ENCODE measurements at regions not wholly inside any gene's neighbourhood (a gene's known extent, or its start where the extent isn't known, plus 50 kb on each side); places are given as distances from the start of the nearest gene placed in this dataset.
"Not testable (repeated sequence)": the region's sequence is repeated elsewhere in the genome, so short reads cannot be mapped to it uniquely, and the experiment has no call there.

DNA sequence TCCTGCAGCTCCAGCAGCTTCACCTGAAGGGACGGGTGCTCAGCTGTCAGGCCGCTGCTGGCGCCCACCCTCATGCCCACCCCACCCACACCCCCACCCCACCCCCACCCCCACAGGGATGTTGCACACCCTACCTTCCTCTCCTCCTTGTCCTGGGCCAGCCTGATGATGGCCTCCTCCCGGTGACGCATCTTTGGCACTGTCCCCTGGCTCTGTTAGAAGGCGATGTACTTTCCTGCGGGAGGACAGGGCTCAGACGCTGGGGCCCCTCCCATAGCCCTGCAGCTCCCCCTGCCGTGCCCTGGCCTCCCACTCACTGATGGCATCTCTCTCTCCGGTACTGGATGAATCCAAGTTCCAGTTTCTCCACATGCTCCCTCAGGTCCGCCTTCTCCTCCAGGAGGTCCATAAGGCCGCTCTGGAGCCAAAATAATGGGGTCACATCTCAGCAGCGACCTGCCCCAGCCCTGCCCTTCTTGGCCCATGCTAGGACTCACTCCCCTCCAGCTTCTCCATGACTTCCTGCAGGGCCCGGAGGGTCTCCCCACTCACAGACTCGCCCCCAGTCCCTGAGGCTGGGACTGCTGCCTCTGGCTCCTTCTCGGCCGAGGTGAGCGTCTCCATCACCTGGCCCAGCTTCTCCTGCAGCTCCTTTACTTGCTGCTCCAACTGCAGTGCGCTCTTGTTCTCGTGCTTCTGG, 55.2 kb downstream of the GOLGA8B start:
- not testable (repeated sequence) for DNase-seq

DNA sequence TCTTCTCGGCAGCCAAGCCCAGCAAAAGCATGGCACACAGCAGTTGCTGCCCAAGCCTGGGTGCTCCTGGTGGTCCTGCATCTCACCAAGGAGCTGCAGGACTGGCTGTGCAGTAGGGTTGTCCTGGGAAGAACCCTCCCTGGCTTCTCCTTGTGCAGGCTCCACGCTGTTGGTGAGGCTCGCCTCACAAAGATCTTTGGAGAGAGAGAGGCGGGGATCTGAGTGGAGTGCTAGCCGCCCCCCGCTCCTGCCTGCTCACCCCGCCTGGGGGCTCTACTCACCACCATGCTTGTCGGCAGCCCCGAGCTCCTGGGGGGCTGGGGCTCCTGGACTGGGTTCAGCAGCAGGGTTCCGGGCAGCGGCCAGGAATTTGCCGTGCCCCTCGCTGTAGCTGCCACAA, 55.8 kb downstream of the GOLGA8B start:
- DNase-seq: not testable (repeated sequence)

DNA sequence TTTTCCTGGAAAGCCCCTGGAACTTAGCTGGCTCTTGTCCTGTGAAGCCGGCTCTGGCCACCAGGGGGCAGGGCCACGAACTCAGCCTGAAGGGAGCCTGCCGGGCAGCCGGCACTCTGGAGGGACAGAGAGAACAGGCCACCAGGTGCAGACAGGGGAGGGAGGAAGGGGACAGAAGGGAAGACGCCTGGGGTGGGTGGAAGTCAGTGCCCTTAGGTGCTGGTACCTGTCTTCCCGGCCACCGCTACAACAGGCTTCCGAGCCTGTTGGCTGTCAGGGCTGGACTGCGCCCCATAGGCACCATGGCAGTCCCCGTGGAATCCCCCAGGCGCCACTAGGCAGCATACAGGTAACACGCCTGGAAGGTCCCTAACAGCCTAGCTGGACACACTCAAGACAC, 59.6 kb downstream of the GOLGA8B start:
- DNase-seq: not testable (repeated sequence)

DNA sequence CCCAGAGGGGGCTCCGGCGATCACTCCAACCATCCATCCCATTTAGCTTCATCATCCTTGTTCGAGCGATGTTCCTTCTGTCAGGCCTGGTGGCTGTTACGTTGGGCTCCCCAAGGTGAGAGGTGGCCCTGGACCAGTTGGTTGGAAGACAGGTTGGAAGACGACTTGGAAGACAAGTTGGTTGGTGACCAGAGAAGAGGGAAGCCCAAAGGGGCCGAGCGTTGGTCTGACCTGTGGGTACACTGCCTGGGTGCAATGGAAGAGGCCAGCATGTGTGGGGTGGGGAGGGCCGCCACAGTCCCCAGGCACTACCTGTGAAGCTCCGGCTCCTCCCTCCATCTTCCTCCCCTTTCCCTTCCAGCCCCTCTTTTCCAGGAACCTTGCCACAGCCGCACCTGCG, 60.9 kb downstream of the GOLGA8B start:
- not testable (repeated sequence) for DNase-seq

DNA sequence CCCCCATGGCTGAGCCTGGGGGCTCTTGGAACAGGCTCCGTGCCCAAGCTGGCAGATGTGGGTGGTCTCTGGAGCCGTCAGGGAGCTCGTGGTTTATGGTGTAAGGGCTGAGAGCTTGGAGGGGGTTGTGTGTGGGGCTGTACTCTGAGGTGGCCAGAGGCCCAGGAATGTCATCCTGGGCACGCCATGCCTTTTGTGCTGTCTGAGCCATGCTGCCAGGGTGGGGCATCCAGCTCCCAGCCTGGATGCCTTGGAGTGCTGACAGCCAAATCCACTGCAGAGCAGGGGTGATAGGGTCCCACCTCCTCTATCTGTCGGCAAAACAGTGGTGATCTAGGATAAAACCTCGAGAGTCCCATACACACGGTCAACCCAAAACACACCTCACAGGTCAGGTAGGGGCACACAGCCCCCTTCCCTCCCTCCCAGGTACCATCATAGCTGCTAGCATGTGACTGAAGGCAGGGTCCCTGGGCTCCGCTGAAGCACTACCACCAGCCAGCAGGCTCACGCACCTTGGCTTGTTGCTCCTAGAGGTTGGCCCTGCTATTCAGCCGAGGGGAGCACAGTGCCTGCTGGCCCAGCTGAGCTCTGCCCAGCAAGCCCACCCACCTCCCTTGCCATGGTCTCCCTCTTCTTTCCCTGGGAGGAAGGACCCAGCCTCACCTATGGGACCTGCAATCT, 61.5 kb downstream of the GOLGA8B start:
- DNase-seq: not testable (repeated sequence)

DNA sequence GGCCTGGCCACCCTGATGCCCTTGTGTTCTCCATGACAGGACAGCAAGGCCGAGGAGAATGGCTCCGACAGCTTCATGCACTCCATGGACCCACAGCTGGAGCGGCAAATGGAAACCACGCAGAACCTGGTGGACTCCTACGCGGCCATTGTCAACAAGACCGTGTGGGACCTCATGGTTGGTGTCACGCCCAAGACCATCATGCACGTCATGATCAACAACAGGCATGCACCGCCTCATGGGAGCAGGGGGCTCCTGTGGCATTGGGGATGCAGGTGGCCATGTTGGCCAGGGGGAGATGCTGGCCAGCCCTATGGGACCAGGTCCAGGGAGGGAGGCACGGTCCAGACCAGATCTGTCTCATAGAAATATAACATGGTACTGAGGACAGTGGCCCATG, 62.9 kb downstream of the GOLGA8B start:
- DNase-seq: no peak

DNA sequence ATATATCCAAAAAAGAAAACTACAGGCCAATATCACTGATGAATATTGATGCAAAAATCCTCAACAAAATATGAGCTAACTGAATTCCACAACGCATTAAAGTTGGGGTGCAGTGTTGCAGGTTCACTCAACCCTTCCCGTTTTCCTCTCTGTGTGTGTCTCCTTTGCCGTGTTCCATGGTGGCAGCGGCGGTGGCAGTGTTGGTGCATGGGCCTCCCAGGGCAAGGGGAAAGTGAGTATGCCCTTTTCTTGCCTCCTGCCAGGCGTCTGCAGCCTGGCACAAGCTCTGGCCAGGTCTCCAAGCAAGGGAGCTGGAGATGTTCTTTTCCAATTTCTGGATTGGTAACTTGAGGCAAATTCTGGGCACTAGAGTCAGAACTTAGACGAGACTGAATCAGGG, 63.4 kb downstream of the GOLGA8B start:
- not testable (repeated sequence) for DNase-seq

DNA sequence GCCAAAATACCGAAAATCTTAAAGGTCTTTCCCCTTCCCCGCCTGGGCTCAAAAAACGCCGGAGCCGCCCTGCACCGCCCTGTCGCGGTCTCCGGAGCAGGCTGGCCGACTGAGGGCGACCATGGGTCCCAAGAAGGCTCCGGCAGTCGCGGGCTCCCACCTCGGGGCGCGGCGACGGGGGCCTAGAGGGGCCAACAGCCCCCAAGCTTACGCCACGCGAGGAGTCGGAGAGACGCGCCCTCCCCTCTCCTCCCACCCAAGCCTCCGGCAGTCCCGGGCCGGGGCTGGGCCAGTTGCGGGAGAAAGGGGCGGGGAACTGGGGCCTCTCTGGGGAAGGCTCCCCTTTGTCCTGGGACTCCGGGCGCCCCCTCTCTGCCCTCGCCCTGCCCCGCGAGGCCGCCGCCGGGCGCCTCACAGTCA, 69.2 kb downstream of the GOLGA8B start:
- DNase-seq: peak; percentile 46

DNA sequence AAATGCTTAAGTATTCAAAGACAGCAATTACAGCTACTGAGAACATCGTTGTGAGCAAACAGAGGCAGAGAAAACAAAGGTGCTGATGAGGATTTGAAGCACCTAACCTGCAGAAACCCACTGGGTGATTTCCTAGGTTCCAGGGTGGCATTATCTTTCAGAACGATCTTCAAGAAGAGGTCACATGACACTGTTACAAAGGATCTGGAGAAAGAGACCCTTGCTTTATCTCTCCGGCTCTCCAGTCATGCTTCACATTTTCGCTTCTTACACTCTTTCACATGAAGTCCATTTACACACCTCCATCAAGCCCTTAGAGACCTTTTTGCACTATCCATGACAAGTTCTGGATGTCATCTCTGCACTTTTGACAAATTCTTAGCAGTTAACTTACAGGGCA, 70.8 kb downstream of the GOLGA8B start:
- DNase-seq: no peak

DNA sequence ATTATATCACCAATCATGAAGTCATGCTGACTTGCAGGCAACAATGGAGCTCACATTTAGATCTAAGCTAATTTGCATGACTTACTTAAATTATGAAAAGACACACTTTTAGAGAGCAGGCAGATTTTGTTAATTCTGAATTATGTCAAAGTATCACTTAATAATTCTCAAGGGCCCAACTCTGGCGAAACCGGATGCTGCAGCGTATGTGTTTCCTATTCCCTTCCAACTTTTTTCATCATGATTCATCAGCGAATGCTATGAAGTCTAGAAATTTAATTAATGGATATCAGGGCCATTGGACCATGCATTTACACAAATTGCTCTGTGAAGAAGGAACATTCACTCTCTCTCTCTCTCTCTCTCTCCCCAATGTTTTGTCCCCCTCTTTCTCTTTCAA, 63.5 kb upstream of the GOLGA8A start:
- no peak for DNase-seq

DNA sequence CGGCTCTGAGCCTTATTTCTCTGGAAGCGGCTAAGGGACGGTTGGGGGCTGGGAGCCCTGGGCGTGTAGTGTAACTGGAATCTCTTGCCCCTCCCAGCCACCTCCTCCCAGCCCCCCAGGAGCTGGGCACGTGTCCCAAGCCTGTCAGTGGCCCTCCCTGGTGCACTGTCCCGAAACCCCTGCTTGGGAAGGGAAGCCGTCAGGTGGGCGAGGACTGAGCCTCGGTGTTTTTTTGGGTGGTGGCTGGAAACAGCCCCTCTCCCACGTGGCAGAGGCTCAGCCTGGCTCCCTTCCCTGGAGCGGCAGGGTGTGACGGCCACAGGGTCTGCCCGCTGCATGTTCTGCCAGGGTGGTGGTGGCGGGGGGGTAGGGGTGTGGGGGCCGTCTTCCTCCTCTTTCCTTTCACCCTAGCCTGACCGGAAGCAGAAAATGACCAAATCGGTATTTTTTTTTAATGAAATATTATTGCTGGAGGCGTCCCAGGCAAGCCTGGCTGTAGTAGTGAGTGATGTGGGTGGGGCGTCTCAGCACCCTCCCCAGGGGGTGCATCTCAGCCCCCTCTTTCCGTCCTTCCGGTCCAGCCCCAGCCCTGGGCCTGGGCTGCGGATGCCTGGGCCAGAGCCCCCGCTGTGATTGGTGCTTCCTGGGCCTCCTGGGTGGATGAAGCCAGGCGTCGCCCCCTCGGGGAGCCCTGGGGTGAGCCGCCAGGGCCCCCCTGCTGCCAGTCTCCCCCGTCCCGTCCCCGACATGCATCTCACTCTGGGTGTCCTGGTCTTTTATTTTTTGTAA, 58.8 kb upstream of the GOLGA8A start:
- no peak for DNase-seq

DNA sequence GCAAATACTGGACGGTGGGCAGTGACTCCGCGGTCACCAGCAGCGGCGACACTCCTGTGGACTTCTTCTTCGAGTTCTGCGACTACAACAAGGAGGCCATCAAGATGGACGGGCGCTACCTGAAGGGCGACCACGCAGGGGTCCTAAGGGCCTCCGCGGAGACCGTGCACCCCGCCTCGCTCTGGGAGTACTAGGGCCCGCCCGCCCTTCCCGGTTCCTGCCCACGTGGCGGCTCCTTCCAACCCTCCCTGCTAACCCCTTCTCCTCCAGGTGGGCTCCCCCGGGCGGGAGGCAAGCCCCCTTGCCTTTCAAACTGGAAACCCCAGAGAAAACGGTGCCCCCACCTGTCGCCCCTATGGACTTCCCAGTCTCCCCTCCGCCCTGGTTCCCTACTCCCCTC, 58.1 kb upstream of the GOLGA8A start:
- not testable (repeated sequence) for DNase-seq

DNA sequence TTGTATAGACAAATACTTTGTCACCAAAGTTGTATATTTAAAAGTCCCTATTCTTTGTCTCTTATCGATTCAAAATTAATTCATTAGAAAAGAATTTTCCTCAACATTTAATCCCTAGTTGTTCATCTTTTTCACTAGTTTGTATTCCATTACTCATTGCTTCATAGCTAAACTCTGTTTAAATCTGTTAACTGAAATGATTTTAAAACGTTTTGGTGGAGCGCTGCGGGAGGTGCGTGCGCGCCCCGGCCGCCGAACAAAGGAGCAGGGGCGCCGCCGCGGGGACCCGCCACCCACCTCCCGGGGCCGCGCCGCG, 56.4 kb upstream of the GOLGA8A start:
- DNase-seq: no peak

DNA sequence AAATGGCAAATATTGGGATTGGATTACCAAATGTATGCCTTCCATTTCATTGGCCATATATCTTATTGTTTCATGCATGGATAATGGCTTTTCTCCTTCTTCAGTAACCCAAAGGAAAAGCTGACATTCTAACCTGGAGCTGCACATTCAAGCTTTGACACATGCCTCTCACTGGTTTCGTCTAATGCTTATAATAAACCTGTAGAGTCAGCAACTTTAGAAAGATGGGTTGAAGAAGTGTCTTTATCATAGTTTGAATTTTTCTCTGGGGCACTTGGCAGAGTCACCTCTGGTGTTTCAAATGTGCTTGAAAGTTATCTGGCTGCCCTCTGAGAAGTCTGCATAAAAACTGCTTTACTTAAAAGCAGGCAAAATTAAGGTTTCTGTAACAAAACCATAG, 55.4 kb upstream of the GOLGA8A start:
- no peak for DNase-seq

DNA sequence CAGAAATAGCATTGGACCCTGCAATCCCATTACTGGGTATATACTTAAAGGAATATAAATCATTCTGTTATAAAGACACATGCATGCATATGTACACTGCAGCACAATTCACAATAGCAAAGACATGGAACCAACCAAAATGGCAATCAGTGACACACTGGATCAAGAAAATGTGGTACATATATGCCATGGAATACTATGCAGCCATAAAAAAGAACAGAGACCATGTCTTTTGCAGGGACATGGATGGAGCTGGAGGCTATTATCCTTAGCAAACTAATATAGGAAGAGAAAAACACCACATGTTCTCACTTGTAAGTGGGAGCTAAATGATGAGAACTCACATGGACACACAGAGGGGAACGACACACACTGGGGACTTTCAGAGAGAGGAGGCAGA, 53.9 kb upstream of the GOLGA8A start:
- not testable (repeated sequence) for DNase-seq

DNA sequence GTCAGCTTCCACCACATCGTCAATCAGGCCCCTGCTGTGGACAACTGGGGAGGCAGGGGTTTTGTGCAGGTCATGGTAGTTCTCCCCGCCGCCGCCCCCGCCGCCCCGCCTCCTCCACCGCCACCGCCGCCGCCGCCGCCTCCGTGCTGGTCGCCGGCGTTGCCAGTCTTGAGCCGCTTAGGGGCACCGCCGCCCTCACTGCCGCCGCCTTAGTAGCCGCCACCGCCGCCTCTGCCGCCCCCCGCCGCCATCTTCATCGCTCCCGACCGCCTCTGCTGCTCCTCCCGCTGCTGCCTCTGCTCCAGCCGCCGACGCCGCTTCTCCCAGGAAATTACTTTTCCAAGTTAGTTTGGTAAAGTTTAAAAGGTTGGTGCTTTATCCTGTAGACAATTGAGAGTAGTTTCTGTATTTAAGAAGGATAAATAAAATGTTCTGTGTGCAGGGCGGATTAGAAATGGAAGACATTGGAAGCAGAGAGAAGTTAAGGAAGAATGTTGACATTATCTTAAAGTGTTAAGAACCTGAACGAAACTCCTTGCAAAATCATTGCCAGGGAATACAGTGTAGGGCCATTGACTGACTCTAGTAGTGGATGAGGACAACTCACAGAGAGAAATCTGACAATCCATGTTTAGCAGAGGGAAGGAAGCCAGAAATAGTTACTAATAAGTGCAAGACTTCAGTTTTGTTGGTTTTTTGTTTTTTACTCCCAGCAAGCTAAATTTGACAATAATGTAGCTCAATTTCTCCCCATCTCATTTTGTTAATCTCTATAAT, 53.0 kb upstream of the GOLGA8A start:
- no peak for DNase-seq

DNA sequence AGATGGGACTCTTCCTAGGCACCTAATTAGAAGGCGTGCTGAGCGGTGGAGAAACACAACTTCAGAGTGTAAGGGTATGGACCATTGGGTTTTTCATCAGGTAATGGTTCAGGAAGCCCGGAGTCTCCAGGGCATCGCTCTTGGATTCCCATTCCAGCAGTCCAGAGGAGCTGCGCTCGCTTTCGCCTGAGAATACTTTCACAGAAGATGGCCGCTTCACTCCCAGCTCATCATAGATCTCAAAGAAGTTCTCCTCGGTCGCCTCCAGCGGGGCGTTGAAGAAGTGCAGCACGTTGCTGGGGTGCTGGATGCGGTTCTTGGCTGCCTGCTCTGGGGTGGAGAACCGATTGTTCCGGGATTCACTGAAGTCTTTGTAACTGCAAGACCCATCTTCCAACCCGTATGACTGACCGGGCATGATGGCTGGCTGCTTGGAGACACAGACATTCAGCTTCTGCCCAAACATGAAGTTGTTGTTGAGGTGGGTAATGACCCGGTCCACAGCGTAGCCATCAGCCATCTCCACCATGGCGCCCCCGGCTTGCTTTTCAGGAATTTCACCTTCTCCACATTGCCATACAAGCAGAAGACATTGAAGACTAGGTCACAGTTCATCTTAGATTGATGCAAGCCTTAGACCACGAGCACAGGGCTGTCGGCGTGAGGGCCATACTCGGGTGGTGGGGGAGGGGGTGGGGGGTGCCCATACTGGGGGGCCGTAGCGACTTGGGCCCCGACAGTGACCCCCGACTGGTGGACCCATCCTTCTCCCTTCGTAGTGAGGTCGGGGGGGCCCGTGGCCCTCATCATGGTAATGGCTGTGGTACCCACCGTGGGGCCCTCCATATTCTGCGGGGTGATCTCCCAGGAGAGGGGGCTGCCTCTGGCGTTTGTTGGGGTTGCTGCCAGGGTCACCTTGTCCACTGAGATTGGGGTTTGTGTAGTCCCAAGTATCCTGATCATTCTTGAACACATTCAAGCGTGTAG, 51.7 kb upstream of the GOLGA8A start:
- DNase-seq: not testable (repeated sequence)
